MG63 (cell line): ENCODE measurements at regions not wholly inside any gene's neighbourhood (a gene's known extent, or its start where the extent isn't known, plus 50 kb on each side); places are given as distances from the start of the nearest gene placed in this dataset.

Source experiments
- DNase-seq: peaks from one replicate; pipeline ENCODE4 v3.0.0-alpha.2; 2020
- H3K27me3 ChIP-seq: fragments of 250-450 bp; sonication (Bioruptor Pico); 2 replicates; pipeline ENCODE4 v1.5.1; 2020; ENCODE audit warnings: mild to moderate bottlenecking, moderate library complexity
- H3K36me3 ChIP-seq: fragments of 250-450 bp; sonication (Bioruptor Pico); 2 replicates; pipeline ENCODE4 v1.5.1; 2020; ENCODE audit warnings: mild to moderate bottlenecking, moderate library complexity
- H3K4me3 ChIP-seq: fragments of 250-450 bp; sonication (Bioruptor Pico); 2 replicates; pipeline ENCODE4 v1.5.1; 2020; ENCODE audit warnings: mild to moderate bottlenecking, moderate library complexity
- H3K9me3 ChIP-seq: fragments of 250-450 bp; sonication (Bioruptor Pico); 2 replicates; pipeline ENCODE4 v1.5.1; 2020; ENCODE audit warnings: mild to moderate bottlenecking, moderate library complexity

DNA sequence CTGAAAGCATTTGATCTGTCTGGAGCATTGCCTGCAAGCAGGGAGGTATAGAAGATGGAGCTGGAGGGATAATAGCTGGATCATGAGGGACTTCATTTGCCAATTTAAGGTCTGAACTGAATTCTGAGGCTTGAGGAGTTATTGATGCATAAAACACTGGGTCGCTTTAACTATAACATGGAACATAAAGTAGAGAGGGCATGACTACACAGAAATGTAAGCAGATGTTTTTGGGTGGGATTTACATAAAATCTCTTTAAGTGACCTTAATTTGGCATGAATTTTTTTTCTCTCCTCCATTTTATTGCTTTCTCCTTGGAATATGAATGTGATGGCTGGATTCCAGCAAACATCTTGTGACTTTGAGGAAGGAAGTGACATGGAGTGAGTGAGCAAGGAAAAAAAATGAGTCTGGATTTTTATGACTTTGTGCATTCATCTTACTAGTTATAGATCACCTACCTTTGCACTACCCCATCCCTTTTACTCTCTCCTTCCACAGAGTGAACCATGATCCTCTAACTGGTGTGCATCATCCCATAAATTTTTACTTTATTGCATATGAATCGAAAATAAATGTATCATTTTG lies 356.0 kb downstream of the DUSP6 start:
- H3K4me3 ChIP-seq = no peak overlapping the region
- no peak for DNase-seq
- H3K9me3 ChIP-seq = no peaks in the 10 kb centered on the region

DNA sequence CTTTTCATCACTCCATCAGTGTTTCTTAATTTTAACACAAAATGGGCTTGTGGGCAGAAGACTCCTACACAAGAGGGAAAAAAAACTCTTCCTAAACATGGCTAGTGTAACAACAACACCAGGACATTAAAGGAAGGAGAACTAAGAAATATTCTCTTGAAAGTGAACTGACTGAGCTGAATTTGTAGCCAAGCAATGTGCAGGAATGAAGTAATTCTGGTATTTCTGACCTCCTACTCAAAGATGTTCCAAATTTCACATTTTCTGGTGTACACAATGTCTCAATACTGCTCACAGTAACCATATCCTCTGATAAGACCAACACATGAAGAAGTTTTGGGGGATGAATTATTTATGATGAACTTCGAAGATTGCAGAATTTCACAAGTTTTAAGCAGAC lies 357.3 kb downstream of the DUSP6 start:
- no peaks in the 10 kb centered on the region for H3K27me3 ChIP-seq
- no peak for DNase-seq
- no peak overlapping the region for H3K4me3 ChIP-seq
- no peaks in the 10 kb centered on the region for H3K9me3 ChIP-seq
- H3K36me3 ChIP-seq = no peaks in the 10 kb centered on the region

More for the DNA sequence above, 356.0 kb downstream of the DUSP6 start:
- Histone ChIP-seq H3K36me3 (no peaks in the 10 kb centered on the region), H3K27me3 (no peaks in the 10 kb centered on the region)

DNA sequence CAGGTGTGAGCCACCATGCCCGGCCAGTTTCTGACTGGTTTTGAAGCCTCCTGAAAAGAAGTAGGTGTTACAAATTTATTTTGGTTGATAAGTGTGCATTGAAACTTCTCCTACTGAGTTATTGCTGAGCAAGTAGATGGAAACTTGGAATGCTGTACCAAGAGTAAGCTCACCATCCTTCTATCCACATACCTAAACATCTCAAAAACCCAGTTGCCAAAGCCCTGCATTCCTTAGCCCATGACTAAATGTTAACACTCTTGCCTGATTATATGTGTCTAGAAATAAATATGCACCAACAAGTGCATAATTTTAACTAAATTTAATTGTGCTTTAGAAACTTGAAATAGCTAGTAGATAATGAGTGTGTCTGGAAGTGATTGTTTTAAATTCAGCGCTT lies 357.8 kb downstream of the DUSP6 start:
- Histone ChIP-seq H3K4me3 (no peak overlapping the region), H3K36me3 (no peaks in the 10 kb centered on the region), H3K27me3 (no peaks in the 10 kb centered on the region), H3K9me3 (no peaks in the 10 kb centered on the region)
- DNase-seq = no peak

DNA sequence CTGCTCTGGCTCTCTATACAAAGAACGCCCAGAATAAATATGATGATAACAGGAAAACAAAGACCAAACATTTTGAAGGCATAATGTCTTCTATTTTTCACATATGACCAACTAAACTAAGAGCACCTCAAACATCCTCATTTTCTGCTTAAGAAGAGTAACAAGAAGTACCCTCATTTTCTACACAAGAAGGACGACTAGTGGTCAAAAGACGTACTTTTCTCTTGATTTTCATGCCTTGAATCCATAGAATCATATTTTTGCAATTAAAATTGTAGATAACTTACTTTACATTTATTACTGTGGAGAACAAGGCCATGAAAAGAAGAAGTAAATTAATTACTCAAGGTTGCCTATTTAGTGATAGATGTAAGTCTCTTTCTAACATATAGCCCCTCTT lies 358.6 kb downstream of the DUSP6 start:
- Histone ChIP-seq H3K4me3 (no peak overlapping the region), H3K27me3 (no peaks in the 10 kb centered on the region), H3K36me3 (no peaks in the 10 kb centered on the region), H3K9me3 (no peaks in the 10 kb centered on the region)
- no peak for DNase-seq

DNA sequence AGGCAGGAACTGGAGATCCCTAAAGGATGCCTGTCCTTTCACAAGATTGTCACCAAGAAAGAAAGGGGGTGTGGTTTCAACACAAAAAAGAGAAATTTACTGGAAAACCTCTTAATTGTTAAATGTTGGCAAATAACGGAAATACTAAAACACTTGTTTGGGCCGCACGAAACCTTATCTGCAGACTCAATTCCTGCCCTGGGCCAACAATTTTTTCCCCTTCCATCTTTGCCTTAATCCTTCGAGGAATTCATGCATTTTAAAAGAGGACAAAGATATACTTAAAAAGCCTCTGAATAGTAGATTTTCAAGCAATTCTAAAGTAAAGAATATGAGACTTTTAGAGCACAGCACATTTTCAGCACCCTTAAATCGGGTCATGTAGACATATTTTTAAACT lies 366.2 kb downstream of the DUSP6 start:
- DNase-seq = no peak

DNA sequence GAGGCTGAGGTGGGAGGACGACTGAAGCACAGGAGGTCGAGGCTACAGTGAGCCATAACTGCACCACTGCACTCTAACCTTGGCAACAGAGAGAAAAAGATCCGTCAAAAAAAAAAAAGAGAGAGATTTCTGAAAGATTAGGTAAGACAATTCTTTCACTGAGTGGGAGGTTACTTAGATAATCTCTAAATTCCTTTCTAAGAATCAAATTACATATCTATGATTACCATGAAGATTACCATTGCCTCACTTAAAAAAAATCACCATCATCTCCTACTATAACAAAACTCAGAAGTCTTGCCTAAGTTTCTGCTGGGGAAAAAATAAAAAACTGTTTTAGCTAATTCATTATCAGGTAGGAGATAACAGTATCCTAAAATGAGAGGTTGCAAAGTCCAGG lies 366.7 kb downstream of the DUSP6 start:
- no peak for DNase-seq
- no peaks in the 10 kb centered on the region for H3K9me3 ChIP-seq
- no peaks in the 10 kb centered on the region for H3K27me3 ChIP-seq
- H3K36me3 ChIP-seq = no peaks in the 10 kb centered on the region
- H3K4me3 ChIP-seq = no peak overlapping the region

More for the DNA sequence above, 366.2 kb downstream of the DUSP6 start:
- H3K27me3 ChIP-seq = no peaks in the 10 kb centered on the region
- H3K9me3 ChIP-seq = no peaks in the 10 kb centered on the region
- H3K36me3 ChIP-seq = no peaks in the 10 kb centered on the region
- no peak overlapping the region for H3K4me3 ChIP-seq

DNA sequence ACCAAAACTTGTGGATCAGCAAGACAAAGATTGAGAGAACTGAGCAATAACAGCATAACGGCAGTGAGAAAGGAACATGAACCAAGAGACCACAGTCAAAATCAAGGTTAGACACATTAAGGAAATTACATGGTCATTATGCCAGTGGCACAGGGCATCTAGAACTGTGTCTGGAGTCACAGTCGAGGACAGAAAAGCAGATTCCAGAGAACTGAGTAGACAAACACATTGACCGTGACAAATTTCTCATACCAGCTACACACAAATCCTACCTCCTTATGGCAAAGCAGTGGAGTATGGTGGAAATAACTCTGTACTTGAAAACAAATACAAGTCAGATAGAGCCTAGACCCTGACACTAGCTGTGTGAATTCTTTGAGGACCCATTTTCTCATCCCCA lies 367.3 kb downstream of the DUSP6 start:
- H3K4me3 ChIP-seq = no peak overlapping the region
- no peaks in the 10 kb centered on the region for H3K36me3 ChIP-seq
- H3K9me3 ChIP-seq = no peaks in the 10 kb centered on the region
- H3K27me3 ChIP-seq = no peaks in the 10 kb centered on the region
- no peak for DNase-seq

DNA sequence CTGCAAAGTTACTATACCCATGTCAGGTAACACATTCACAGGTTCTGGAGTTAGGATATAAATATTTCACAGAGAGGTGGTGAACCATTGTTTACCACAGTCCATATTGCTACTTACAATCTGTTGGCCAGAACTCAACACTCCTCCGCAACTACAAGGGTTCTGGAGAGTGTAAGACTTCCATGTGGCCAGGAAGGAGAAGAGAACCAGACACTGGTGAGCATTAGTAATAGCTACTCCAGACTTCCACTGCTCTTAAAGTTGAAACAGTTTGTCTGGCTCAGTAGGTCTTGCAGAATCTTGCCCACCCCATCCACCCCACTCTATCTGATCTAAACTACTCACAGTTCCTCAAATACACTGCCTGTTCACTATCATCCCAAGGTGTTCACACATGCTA lies 369.6 kb downstream of the DUSP6 start:
- Histone ChIP-seq H3K4me3 (no peak overlapping the region), H3K9me3 (no peaks in the 10 kb centered on the region), H3K27me3 (no peaks in the 10 kb centered on the region), H3K36me3 (no peaks in the 10 kb centered on the region)
- no peak for DNase-seq

DNA sequence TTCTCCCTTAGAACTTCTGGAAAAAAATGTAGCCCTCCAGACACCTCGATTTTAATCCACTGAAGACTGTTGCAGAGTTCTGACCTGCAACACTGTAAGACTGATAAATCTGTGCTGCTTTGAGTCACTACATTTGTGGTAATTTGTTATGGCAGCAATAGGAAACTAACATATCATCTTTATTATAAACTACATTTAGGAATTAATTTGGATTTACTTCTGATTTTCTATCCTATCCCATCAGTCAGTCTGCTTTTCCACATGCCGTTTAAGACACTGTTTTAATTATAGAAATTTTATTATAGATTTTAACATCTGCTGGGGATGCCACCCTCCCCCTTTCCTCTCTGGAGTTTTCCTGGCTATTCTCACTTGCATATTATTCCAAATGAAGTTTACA lies 375.2 kb downstream of the DUSP6 start:
- H3K36me3 ChIP-seq = no peaks in the 10 kb centered on the region
- H3K27me3 ChIP-seq = no peaks in the 10 kb centered on the region
- no peak overlapping the region for H3K4me3 ChIP-seq
- H3K9me3 ChIP-seq = no peaks in the 10 kb centered on the region
- DNase-seq = no peak

DNA sequence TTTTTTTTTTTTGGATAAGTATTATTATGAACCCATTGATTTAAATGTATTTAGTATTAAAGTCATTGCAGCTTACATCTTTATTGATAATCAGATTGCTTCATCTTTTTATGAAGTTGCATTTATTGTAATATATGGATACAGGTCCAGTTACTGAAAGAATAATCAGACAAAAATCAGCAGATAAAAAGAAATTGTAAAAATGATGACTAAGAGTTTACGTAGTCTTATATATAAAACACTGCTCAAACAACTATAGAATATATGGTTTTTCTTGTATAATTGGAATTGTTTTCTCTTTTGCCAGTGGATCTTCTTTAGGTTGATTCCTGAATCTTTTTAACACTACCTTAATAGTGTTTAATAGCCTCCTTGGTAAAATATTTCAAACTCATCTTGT lies 378.3 kb downstream of the DUSP6 start:
- DNase-seq = no peak
- Histone ChIP-seq H3K27me3 (no peaks in the 10 kb centered on the region), H3K36me3 (no peaks in the 10 kb centered on the region), H3K9me3 (no peaks in the 10 kb centered on the region), H3K4me3 (no peak overlapping the region)

DNA sequence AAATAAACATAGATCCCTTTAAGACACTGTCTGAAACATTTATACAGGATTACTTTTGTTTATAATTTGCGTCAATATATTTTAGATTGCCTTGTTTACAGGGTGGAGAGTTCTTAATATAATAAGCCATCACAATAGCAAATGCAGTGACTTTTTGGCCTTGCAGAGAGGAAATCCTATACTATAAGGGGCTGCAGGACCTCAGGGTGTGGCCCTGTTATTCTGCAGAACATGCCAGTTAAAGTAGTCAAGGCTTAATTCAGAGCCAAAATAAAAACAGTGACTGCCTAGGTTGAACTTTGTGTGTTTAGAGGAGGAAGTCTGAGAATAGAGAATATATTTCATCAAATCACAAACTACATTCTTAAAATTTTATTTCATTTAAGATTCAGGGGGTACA lies 381.6 kb downstream of the DUSP6 start:
- Histone ChIP-seq H3K27me3 (no peaks in the 10 kb centered on the region), H3K4me3 (no peak overlapping the region), H3K9me3 (no peaks in the 10 kb centered on the region), H3K36me3 (no peaks in the 10 kb centered on the region)
- DNase-seq = no peak

DNA sequence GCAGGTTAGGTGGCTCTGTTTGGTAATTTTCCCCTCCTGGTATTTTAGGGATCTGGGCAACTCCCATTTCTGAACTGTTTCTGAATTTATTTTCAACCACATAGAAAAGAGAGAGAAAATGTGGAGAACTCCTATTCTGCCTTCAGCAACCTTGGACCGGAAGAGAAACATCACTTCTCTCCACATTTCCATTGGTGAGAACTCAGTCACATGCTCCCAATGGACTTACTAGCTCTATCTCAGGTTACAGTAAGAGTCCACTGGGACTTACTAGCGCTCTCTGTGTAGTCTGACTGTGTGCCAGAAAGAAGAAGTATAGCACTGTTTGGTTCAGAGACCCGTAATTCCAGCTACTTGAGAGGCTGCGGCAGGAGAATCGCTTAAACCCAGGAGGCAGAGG lies 383.2 kb downstream of the DUSP6 start:
- H3K9me3 ChIP-seq = no peaks in the 10 kb centered on the region
- no peak for DNase-seq
- no peak overlapping the region for H3K4me3 ChIP-seq
- H3K27me3 ChIP-seq = no peaks in the 10 kb centered on the region
- no peaks in the 10 kb centered on the region for H3K36me3 ChIP-seq

DNA sequence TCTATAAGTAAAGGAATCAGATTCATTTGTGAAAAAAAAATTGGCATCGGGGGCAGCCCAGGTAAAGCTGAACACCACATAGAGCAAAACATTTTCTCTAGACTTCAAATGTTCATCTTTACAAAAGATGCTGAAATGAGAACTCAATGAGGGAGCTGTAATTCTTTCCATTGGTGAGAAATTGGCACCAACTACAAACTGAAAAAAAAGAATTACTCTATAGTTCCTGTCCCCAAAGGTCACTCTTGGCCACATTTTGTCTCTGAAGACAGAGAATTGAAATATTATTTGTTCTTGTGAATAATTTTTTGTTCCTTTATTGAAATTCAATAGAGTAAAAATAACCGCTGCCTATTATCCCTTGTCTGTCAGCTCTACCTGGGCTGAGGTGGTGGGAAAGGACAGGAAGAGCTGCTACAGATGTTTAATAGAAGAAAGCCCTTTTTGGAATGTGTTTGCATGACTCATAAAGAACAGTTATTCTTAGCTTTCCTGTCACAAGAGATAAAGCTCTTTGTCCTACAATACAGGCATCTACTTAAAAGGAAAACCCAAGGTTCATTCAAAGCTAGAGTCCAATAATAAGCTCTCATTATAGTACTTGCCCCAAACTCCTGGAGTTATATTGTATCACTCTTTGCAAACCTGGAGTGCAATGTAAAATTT lies 380.1 kb upstream of the KITLG start:
- DNase-seq = no peak
- no peaks in the 10 kb centered on the region for H3K27me3 ChIP-seq
- H3K36me3 ChIP-seq = no peaks in the 10 kb centered on the region
- no peaks in the 10 kb centered on the region for H3K9me3 ChIP-seq
- no peak overlapping the region for H3K4me3 ChIP-seq

DNA sequence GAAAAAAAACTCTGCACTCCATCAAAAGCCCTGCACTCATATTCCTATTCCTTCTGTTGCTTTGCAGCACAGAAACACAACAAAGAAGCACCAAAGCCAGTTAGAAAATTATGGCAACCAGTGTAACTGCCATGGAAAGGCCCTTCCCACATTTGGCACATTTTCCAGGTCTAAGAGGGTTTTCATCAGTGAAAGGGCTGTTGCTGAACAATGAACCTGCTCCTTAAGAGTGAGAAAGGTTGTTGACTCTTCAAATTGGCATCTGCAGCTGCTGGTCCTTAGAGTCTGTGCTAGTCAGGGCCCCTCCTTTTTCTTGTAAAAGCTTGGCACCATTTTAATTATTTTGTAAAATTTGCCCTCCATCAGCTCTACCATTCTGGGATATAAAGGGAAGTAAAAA lies 378.7 kb upstream of the KITLG start:
- DNase-seq = no peak
- Histone ChIP-seq H3K4me3 (no peak overlapping the region), H3K27me3 (no peaks in the 10 kb centered on the region), H3K9me3 (no peaks in the 10 kb centered on the region), H3K36me3 (no peaks in the 10 kb centered on the region)

DNA sequence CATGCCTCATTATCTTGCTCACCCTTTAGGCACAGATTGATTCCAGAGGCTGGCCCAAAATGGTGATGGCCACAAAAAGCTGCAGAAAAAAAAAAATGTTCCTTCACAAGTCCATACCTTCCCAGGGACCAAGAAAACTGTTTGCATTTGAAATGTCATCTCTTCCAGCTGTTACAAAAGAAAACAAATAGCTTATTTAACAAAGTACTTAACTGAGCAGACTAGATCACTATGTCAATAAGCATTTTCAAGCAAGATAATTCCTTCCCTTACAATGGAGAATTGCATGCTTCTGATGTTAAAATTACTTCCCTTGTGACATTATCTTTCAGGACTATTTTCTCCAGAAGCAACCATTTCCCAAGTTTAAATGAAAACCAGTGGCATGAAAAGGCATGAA lies 377.9 kb upstream of the KITLG start:
- H3K4me3 ChIP-seq = no peak overlapping the region
- H3K27me3 ChIP-seq = no peaks in the 10 kb centered on the region
- no peaks in the 10 kb centered on the region for H3K36me3 ChIP-seq
- no peak for DNase-seq
- no peaks in the 10 kb centered on the region for H3K9me3 ChIP-seq

DNA sequence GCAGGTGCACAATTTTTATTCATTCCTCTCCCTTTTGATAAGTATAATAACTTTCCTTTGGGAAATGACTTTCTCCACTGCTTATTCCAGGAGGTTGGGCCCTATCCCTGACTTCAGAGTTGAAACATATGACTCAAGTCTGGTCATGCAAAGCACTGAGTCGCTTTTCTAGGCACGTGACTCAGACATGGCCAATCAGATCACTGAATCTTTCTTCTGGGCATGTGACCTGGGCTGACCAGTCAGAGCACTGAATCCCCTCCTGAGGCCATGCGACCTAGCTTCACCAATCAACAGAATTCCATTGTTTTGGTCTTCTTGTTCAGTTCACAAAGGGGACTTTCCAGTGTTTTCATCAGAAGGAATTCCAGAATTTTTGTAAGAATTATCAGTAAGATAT lies 377.1 kb upstream of the KITLG start:
- Histone ChIP-seq H3K27me3 (no peaks in the 10 kb centered on the region), H3K9me3 (no peaks in the 10 kb centered on the region), H3K36me3 (no peaks in the 10 kb centered on the region), H3K4me3 (no peak overlapping the region)
- peak; percentile 22 for DNase-seq

DNA sequence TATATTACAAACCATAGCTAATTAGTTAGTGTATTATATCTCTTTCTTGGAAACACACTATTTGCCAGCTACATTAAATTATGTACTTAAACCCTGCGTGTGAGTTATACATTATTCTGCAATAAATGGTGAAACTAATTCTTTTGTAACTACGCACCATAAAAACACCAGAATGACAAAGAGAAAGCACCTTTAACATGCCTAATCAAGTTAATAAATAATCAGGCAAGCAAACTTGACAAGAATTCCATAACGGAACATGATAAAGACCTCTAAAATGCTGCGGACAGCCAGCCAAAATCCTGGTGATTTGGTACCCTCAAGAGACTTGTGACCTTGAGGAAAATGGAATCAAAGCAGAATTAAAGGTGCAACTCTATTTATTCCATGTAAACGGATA lies 375.3 kb upstream of the KITLG start:
- DNase-seq = no peak
- no peaks in the 10 kb centered on the region for H3K36me3 ChIP-seq
- H3K4me3 ChIP-seq = no peak overlapping the region
- H3K9me3 ChIP-seq = no peaks in the 10 kb centered on the region
- no peaks in the 10 kb centered on the region for H3K27me3 ChIP-seq

DNA sequence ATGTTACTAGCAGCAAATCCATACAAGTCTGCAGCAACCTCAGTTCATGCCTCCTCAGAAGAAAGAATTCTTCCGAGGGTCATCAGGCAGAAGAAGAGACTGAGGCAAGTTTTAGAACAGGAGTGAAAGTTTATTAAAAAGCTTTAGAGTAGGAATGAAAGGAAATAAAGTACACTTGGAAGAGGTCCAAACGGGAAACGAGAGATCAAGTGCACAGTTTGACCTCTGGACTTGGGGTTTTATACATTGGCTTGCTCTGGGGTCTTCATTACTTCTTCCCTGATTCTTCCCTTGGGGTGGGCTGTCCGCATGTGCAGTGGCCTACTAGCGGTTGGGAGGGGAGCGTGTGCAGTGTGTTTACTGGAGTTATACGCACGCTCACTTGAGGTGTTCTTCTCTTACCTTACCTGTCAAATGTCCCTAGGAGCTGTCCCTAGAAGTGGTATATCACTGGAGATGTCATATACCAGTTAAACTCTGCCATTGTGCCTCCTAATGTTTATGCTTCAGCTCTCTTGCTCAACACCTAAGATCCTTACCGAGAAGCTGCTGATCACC lies 372.8 kb upstream of the KITLG start:
- Histone ChIP-seq H3K27me3 (no peaks in the 10 kb centered on the region), H3K9me3 (0 out of 2 replicates have a peak, but pooled peaks cover 2% of the 10 kb centered on the region), H3K36me3 (no peaks in the 10 kb centered on the region), H3K4me3 (no peak overlapping the region)
- no peak for DNase-seq
